Endothelial cell of umbilical vein (primary cell): ENCODE measurements at regions not wholly inside any gene's neighbourhood (a gene's known extent, or its start where the extent isn't known, plus 50 kb on each side); places are given as distances from the start of the nearest gene placed in this dataset.

Experiments
- BruUV-seq: library from RNA; stranded (reverse); fragments of 400-500 nt; replicated peaks from 2 replicates; lab custom pipeline; 2021; lab: Mats Ljungman, UMichigan
- CTCF ChIA-PET: fragments of 300-600, 350-600 bp; sonication (Branson Sonifier 250); formaldehyde crosslinking; loops from one replicate; lab custom pipeline; 2021; ENCODE audit warnings: antibody characterized with exemption, inconsistent platforms; lab: Charles Lee
- POLR2A ChIA-PET: fragments of 300-600, 350-600 bp; sonication (Branson Sonifier 250); formaldehyde crosslinking; loops from one replicate; lab custom pipeline; 2021; ENCODE audit warnings: antibody characterized with exemption, inconsistent platforms; lab: Charles Lee
- DNase-seq: peaks from one replicate; pipeline ENCODE4 v3.0.0-alpha.2; 2011; ENCODE audit warnings: low read depth, low spot score
- FAIRE-seq: peaks from 2 replicates; lab custom pipeline; 2011; peaks lifted over from hg19 to GRCh38; lab: Jason Lieb, UNC
- H2AFZ ChIP-seq: 2 replicates; pipeline ENCODE4 v1.6.0; 2012; ENCODE audit warnings: low read depth, low read length, control low read depth, inconsistent platforms
- H3K27ac ChIP-seq: 2 replicates; pipeline ENCODE4 v1.5.1; 2011; ENCODE audit warnings: low read depth, mild to moderate bottlenecking, control low read depth, low read length, moderate library complexity; ENCODE audit not compliant: insufficient read depth
- H3K27me3 ChIP-seq, 2 experiments: 2 replicates each; pipeline versions ENCODE4 v1.6.0 to v1.6.1; 2011; ENCODE audit warnings: low read length in 2 of 2, mixed read lengths in 1 of 2; ENCODE audit not compliant: control insufficient read depth in 2 of 2, insufficient read depth in 2 of 2
- H3K36me3 ChIP-seq, 2 experiments: 2 replicates in 1 of 2; 3 replicates in 1 of 2; pipeline ENCODE4 v1.5.1; 2011; ENCODE audit warnings: low read length in 2 of 2, mild to moderate bottlenecking in 1 of 2, moderate library complexity in 1 of 2; ENCODE audit not compliant: control insufficient read depth in 2 of 2, insufficient read depth in 2 of 2; ENCODE audit errors: extremely low read depth in 1 of 2
- H3K4me1 ChIP-seq: 3 replicates; pipeline ENCODE4 v1.5.1; 2011; ENCODE audit warnings: mild to moderate bottlenecking, low read length; ENCODE audit not compliant: control insufficient read depth, insufficient read depth; ENCODE audit errors: extremely low read depth
- H3K4me2 ChIP-seq: 2 replicates; pipeline ENCODE4 v1.6.1; 2011; ENCODE audit warnings: low read length, control low read depth, mixed read lengths; ENCODE audit not compliant: insufficient read depth
- H3K4me3 ChIP-seq, 3 experiments: fragments of 200-600 bp in 1 of 3; sonication (generic), shearing (Covaris generic) in 1 of 3; replicated peaks in 1 of 3; 2 replicates each; pipeline ENCODE4 v1.5.1; 2011 to 2016; ENCODE audit warnings: control low read depth in 3 of 3, low read length in 3 of 3, mild to moderate bottlenecking in 2 of 3, inconsistent platforms in 1 of 3, low read depth in 1 of 3, moderate library complexity in 1 of 3; ENCODE audit not compliant: insufficient read depth in 1 of 3
- H3K79me2 ChIP-seq: 2 replicates; pipeline ENCODE4 v1.6.0; 2012; ENCODE audit warnings: low read length, inconsistent platforms; ENCODE audit not compliant: control insufficient read depth, insufficient read depth
- H3K9ac ChIP-seq: replicated peaks from 2 replicates; pipeline ENCODE3; 2011; ENCODE audit warnings: low read length, control low read depth; ENCODE audit not compliant: insufficient read depth; ENCODE audit errors: extremely low read depth
- H3K9me1 ChIP-seq: replicated peaks from 3 replicates; pipeline ENCODE4 v1.6.0; 2011; ENCODE audit warnings: mild to moderate bottlenecking, low read length; ENCODE audit not compliant: control insufficient read depth, insufficient read depth; ENCODE audit errors: extremely low read depth
- H3K9me3 ChIP-seq: replicated peaks from 2 replicates; pipeline ENCODE4 v1.5.1; 2012; ENCODE audit warnings: low read length, inconsistent platforms; ENCODE audit not compliant: control insufficient read depth, insufficient read depth
- H4K20me1 ChIP-seq: replicated peaks from 2 replicates; pipeline ENCODE3; 2011; ENCODE audit warnings: mild to moderate bottlenecking, low read length; ENCODE audit not compliant: control insufficient read depth, insufficient read depth; ENCODE audit errors: extremely low read depth
- CTCF ChIP-seq, 2 donors: IDR thresholded peaks; 1 replicate in 1 of 2; 2 replicates in 1 of 2; pipeline ENCODE4 v1.5.1; 2011; ENCODE audit warnings: low read length in 2 of 2, mild to moderate bottlenecking in 2 of 2, moderate library complexity in 2 of 2, control low read depth in 1 of 2, inconsistent platforms in 1 of 2, low read depth in 1 of 2; ENCODE audit not compliant: insufficient read depth in 1 of 2; ENCODE audit errors: extremely low read depth in 1 of 2
- FOS ChIP-seq: IDR thresholded peaks from 2 replicates; pipeline ENCODE4 v1.6.1; 2011; ENCODE audit warnings: mild to moderate bottlenecking, low read length, moderate library complexity, borderline replicate concordance; ENCODE audit not compliant: insufficient read depth
- GATA2 ChIP-seq: IDR thresholded peaks from 2 replicates; pipeline ENCODE4 v1.7.0; 2011; ENCODE audit warnings: low read depth, mild to moderate bottlenecking, moderate library complexity, mixed read lengths, low read length; ENCODE audit not compliant: insufficient read length, insufficient read depth
- JUN ChIP-seq: IDR thresholded peaks from 2 replicates; pipeline ENCODE4 v1.6.1; 2011; ENCODE audit warnings: borderline replicate concordance, low read depth; ENCODE audit not compliant: insufficient read length, insufficient read depth
- MAX ChIP-seq: IDR thresholded peaks from 2 replicates; pipeline ENCODE4 v1.6.1; 2011; ENCODE audit not compliant: insufficient read depth, insufficient read length
- MYC ChIP-seq: IDR thresholded peaks from one replicate; pipeline ENCODE4 v1.6.1; 2011; ENCODE audit warnings: mild to moderate bottlenecking, low read depth, low read length
- POLR2AphosphoS5 ChIP-seq: IDR thresholded peaks from 2 replicates; pipeline ENCODE4 v1.6.1; 2012; ENCODE audit warnings: low read depth, mild to moderate bottlenecking, control low read depth, low read length, moderate library complexity; ENCODE audit not compliant: insufficient read depth
- dilution Hi-C: fragments of 300-500 bp; cut with MboI; formaldehyde crosslinking; loops from one replicate; pipeline ENCODE4 v1.15.0; 2019; ENCODE audit warnings: low sequenced_read_pairs; ENCODE audit not compliant: extremely low pct_ligation_motif_present
- intact Hi-C: fragments of 100-400 bp; cut with micrococcal nuclease; formaldehyde crosslinking; loops from one replicate; pipeline ENCODE4 v1.10.0; 2022

- no peak for TF ChIP-seq POLR2AphosphoS5
- TF ChIP-seq FOS = no peak
- no peak for TF ChIP-seq GATA2
- TF ChIP-seq CTCF (IDR thresholded peaks at IDR 0.05; ENCODE audit: extremely low read depth in 1 of 2, insufficient read depth in 1 of 2, low read depth in 1 of 2, low read length in 2 of 2) = no peak
- no peak for TF ChIP-seq MYC
- no peak for TF ChIP-seq MAX
- no peak for TF ChIP-seq JUN
- Histone ChIP-seq H3K4me1 (no peaks in the 10 kb centered on the region), H3K4me2 (no peak overlapping the region), H3K27ac (no peak overlapping the region), H3K79me2 (no peaks in the 10 kb centered on the region), H3K4me3 (no peak overlapping the region), H3K27me3 (no peaks in the 10 kb centered on the region), H3K9ac (no peak overlapping the region), H3K9me3 (no peaks in the 10 kb centered on the region), H3K9me1 (no peaks in the 10 kb centered on the region), H3K36me3 (no peaks in the 10 kb centered on the region), H4K20me1 (no peaks in the 10 kb centered on the region), H2AFZ (no peak overlapping the region)
- intact Hi-C loops (no loop called here), dilution Hi-C loops (no loop called here)
- CTCF ChIA-PET = no interaction called here
- BruUV-seq = no TSS peak
- POLR2A ChIA-PET = no interaction called here
- FAIRE-seq (no peak), DNase-seq (no peak)
These were observed 164.2 kb upstream of the PUM3 start for GRCh38 chr9:3008091-3008490.
